ENCODE measurements at regions not wholly inside any gene's neighbourhood (a gene's known extent, or its start where the extent isn't known, plus 50 kb on each side); places are given as distances from the start of the nearest gene placed in this dataset.

- TF ChIP-seq EZH2 (IDR thresholded peaks at IDR 0.05) (no peak), POLR2AphosphoS5 (IDR thresholded peaks at IDR 0.05; ENCODE audit: borderline replicate concordance, low read depth, low read length) (no peak), FOXP2 (optimal IDR thresholded peaks at IDR 0.05; ENCODE audit: control extremely low read depth, extremely low read length, insufficient read depth) (no peak)
Observed at GRCh38 chr2:234592541-234592940, 95.7 kb upstream of the ARL4C start.
